ENCODE measurements at regions not wholly inside any gene's neighbourhood (a gene's known extent, or its start where the extent isn't known, plus 50 kb on each side); places are given as distances from the start of the nearest gene placed in this dataset.

GRCh38 chr5:10115669-10116068, 134.0 kb downstream of the ATPSCKMT start:
- no peaks in the 10 kb centered on the region for H3K4me1 Mint-ChIP-seq (ENCODE audit: unreplicated experiment)

GRCh38 chr5:10111571-10111970, 138.1 kb downstream of the ATPSCKMT start:
- no peak overlapping the region for H3K4me3 Mint-ChIP-seq (ENCODE audit: unreplicated experiment)
- no peaks in the 10 kb centered on the region for H3K9me3 Mint-ChIP-seq (ENCODE audit: unreplicated experiment)
- H3K27me3 Mint-ChIP-seq (ENCODE audit: unreplicated experiment), result peaks cover 7% of the 10 kb centered on the region
- no peaks in the 10 kb centered on the region for H3K36me3 Mint-ChIP-seq (ENCODE audit: low read depth, unreplicated experiment)
- no peak overlapping the region for H3K27ac Mint-ChIP-seq (ENCODE audit: unreplicated experiment)
- no peaks in the 10 kb centered on the region for H3K4me1 Mint-ChIP-seq (ENCODE audit: unreplicated experiment)
- TF ChIP-seq, protein P1, sequence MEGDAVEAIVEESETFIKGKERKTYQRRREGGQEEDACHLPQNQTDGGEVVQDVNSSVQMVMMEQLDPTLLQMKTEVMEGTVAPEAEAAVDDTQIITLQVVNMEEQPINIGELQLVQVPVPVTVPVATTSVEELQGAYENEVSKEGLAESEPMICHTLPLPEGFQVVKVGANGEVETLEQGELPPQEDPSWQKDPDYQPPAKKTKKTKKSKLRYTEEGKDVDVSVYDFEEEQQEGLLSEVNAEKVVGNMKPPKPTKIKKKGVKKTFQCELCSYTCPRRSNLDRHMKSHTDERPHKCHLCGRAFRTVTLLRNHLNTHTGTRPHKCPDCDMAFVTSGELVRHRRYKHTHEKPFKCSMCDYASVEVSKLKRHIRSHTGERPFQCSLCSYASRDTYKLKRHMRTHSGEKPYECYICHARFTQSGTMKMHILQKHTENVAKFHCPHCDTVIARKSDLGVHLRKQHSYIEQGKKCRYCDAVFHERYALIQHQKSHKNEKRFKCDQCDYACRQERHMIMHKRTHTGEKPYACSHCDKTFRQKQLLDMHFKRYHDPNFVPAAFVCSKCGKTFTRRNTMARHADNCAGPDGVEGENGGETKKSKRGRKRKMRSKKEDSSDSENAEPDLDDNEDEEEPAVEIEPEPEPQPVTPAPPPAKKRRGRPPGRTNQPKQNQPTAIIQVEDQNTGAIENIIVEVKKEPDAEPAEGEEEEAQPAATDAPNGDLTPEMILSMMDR (IDR thresholded peaks at IDR 0.05; ENCODE audit: unreplicated experiment), result peak; percentile 43
- DNase-seq (ENCODE audit: low spot score), result peak; percentile 47

More at GRCh38 chr5:10115669-10116068, 134.0 kb downstream of the ATPSCKMT start:
- Mint-ChIP-seq H3K9me3 (ENCODE audit: unreplicated experiment) (no peaks in the 10 kb centered on the region), H3K36me3 (ENCODE audit: low read depth, unreplicated experiment) (no peaks in the 10 kb centered on the region), H3K4me3 (ENCODE audit: unreplicated experiment) (no peak overlapping the region), H3K27me3 (ENCODE audit: unreplicated experiment) (peaks cover 4% of the 10 kb centered on the region), H3K27ac (ENCODE audit: unreplicated experiment) (no peak overlapping the region)
- no peak for DNase-seq (ENCODE audit: low spot score)
- TF ChIP-seq, protein P1 (IDR thresholded peaks at IDR 0.05; ENCODE audit: unreplicated experiment), result no peak

DNA sequence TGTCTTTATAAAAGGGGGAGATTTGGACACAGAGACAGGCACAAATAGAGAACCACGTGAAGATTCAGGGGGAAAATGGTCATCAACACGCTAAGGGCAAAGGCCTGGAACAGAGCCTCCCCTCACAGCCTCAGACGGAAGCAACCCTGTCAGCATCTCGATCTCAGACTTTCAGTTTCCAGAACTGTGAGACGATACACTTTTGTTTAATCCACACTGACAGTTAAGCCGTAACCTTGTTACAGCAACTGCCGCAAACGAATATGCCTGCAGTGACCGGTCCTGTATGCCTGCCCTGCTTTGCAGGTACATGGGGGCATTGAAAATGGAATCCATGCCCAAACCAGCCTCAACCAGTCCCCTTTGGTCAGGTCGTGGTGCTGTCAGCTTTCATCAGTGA, 139.5 kb downstream of the ATPSCKMT start:
- H3K36me3 Mint-ChIP-seq (ENCODE audit: low read depth, unreplicated experiment), result no peaks in the 10 kb centered on the region
- no peak overlapping the region for H3K27ac Mint-ChIP-seq (ENCODE audit: unreplicated experiment)
- no peaks in the 10 kb centered on the region for H3K9me3 Mint-ChIP-seq (ENCODE audit: unreplicated experiment)
- no peaks in the 10 kb centered on the region for H3K4me1 Mint-ChIP-seq (ENCODE audit: unreplicated experiment)
- TF ChIP-seq, protein P1 (IDR thresholded peaks at IDR 0.05; ENCODE audit: unreplicated experiment), result no peak
- no peak overlapping the region for H3K4me3 Mint-ChIP-seq (ENCODE audit: unreplicated experiment)
- H3K27me3 Mint-ChIP-seq (ENCODE audit: unreplicated experiment), result peaks cover 5% of the 10 kb centered on the region
- no peak for DNase-seq (ENCODE audit: low spot score)

GRCh38 chr5:10109299-10109698, 140.4 kb downstream of the ATPSCKMT start:
- H3K9me3 Mint-ChIP-seq (ENCODE audit: unreplicated experiment), result no peaks in the 10 kb centered on the region
- H3K27ac Mint-ChIP-seq (ENCODE audit: unreplicated experiment), result no peak overlapping the region
- TF ChIP-seq, protein P1 (IDR thresholded peaks at IDR 0.05; ENCODE audit: unreplicated experiment), result no peak
- H3K27me3 Mint-ChIP-seq (ENCODE audit: unreplicated experiment), result peaks cover 5% of the 10 kb centered on the region
- H3K4me3 Mint-ChIP-seq (ENCODE audit: unreplicated experiment), result no peak overlapping the region
- H3K36me3 Mint-ChIP-seq (ENCODE audit: low read depth, unreplicated experiment), result no peaks in the 10 kb centered on the region
- H3K4me1 Mint-ChIP-seq (ENCODE audit: unreplicated experiment), result no peaks in the 10 kb centered on the region
- DNase-seq (ENCODE audit: low spot score), result no peak

GRCh38 chr5:10106806-10107205, 142.9 kb downstream of the ATPSCKMT start:
- Mint-ChIP-seq H3K4me3 (ENCODE audit: unreplicated experiment) (no peak overlapping the region), H3K36me3 (ENCODE audit: low read depth, unreplicated experiment) (no peaks in the 10 kb centered on the region), H3K4me1 (ENCODE audit: unreplicated experiment) (peaks cover 6% of the 10 kb centered on the region), H3K27ac (ENCODE audit: unreplicated experiment) (no peak overlapping the region), H3K9me3 (ENCODE audit: unreplicated experiment) (no peaks in the 10 kb centered on the region), H3K27me3 (ENCODE audit: unreplicated experiment) (peaks cover 3% of the 10 kb centered on the region)
- TF ChIP-seq, protein P1 (IDR thresholded peaks at IDR 0.05; ENCODE audit: unreplicated experiment), result no peak
- DNase-seq (ENCODE audit: low spot score), result no peak
